Heart right ventricle (tissue), 16 donors: ENCODE measurements at regions not wholly inside any gene's neighbourhood (a gene's known extent, or its start where the extent isn't known, plus 50 kb on each side); places are given as distances from the start of the nearest gene placed in this dataset.

ENCODE experiments used
- ATAC-seq, 8 donors: fragments of 200-7000 bp; cut with Tn5 transposase; one replicate each; pipeline ENCODE4 v1.9.1; 2020; ENCODE audit warnings: mild to moderate bottlenecking in 8 of 8, moderate library complexity in 8 of 8, moderate number of reproducible peaks in 1 of 8
- DNase-seq, 2 donors: peaks; one replicate each; pipeline ENCODE4 v3.0.0-alpha.2; 2020
- H3K27ac ChIP-seq, 10 donors: fragments of 200-600 bp; sonication (generic) in 2 of 10; one replicate each; pipeline versions ENCODE4 v1.5.0 to v1.8.0; 2020 to 2022; ENCODE audit warnings: mild to moderate bottlenecking in 3 of 10
- H3K27me3 ChIP-seq, 7 donors: fragments of 200-600 bp; one replicate each; pipeline ENCODE4 v1.8.0; 2021 to 2022; ENCODE audit warnings: mild to moderate bottlenecking in 2 of 7
- H3K36me3 ChIP-seq, 9 donors: fragments of 200-600 bp; sonication (generic) in 1 of 9; one replicate each; pipeline versions ENCODE4 v1.5.0 to v1.8.0; 2020 to 2022; ENCODE audit warnings: mild to moderate bottlenecking in 2 of 9
- H3K4me1 ChIP-seq, 9 donors: fragments of 200-600 bp; sonication (generic) in 1 of 9; one replicate each; pipeline versions ENCODE4 v1.5.0 to v1.8.0; 2020 to 2022; ENCODE audit warnings: mild to moderate bottlenecking in 4 of 9
- H3K4me3 ChIP-seq, 10 donors: fragments of 200-600 bp; sonication (generic) in 2 of 10; one replicate each; pipeline versions ENCODE4 v1.5.0 to v1.8.0; 2020 to 2022; ENCODE audit warnings: mild to moderate bottlenecking in 7 of 10, moderate library complexity in 2 of 10
- H3K9me3 ChIP-seq, 11 donors: fragments of 200-600 bp in 10 of 11; sonication (generic) in 2 of 11; one replicate each; pipeline versions ENCODE4 v1.5.0 to v1.8.0; 2013 to 2022; ENCODE audit warnings: mild to moderate bottlenecking in 2 of 11, control low read depth in 1 of 11, moderate library complexity in 1 of 11
- WGBS, 2 donors: extraction: QIAGEN DNeasy Blood & Tissue Kit; methylation state at CpG; one replicate each; pipeline ENCODE4 v1.1.7; 2013; ENCODE audit warnings: inconsistent platforms in 1 of 2; 5-methylcytosine and 5-hydroxymethylcytosine counted together
- intact Hi-C, 10 donors: fragments of 100-400 bp; cut with DNase I; formaldehyde crosslinking; loops; one replicate each; pipeline versions ENCODE4 v1.11.1 to v1.14.2; 2022
- TF ChIP-seq, protein P1 (sequence below), 9 donors: fragments of 200-600 bp; sonication (generic) in 2 of 9; IDR thresholded peaks; one replicate each; pipeline versions ENCODE4 v1.5.0 to v1.8.0; 2021 to 2022; ENCODE audit warnings: antibody characterized with exemption in 9 of 9, mild to moderate bottlenecking in 5 of 9, moderate library complexity in 1 of 9
- donor health status: Arrhythmogenic right ventricular cardiomyopathy.
- donor health status: ischemic (EF 13 %, LVEDD 7.1; RV severe dilation, severe dysfunction).
- donor health status: healthy with polysubstance abuse.
- donor health status: DM: no; HTN: yes; CAD: no.
- donor health status: DM: no; HTN: no; CAD: no.
- donor health status: ischemic (EF 25% LVEDD 6.9; RV normal size, moderate dysfunction).
- donor health status: ischemic (EF 25% LVEDD 5.7; RV mildly dilated, moderate dysfunction).
- donor health status: healthy.
- donor health status: DM: yes; HTN: yes; CAD: no.
- donor health status: Ischemic cardiomyopathy.
- donor health status: ischemic (EF 35%, LVEDD 5.7; RV mildly dilated, moderate dysfunction).
- donor health status: nonischemic (EF 11% LVEDD 7.7; RV severe dilation, severe dysfunction).
- donor health status: DM: yes; HTN: yes; CAD: no.
- donor health status: PGD.
- donor health status: ischemic (EF 29% LVEDD 5.4; RV normal size, mild dysfunction).
- donor health status: nonischemic (EF 23%, LVEDD 6.1; RV moderate dilation, normal function).

DNA sequence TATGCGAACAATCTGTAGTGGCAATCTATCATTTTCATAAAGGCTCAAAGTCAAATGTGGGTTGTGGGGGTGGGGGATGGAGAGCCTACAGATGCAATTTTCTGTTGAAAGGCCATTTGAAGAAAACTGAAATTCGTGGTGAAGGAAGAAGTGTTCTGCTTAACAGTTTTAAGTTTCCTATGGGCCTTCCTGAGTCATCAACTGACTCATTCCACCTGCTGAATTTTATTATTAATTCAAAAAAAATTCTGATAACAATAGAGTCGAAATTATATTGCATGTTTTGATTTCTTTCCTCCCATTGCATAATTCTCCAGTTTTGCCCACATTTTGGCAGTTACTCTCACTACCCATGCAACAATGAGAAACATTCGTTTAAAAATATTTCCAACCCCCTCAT, 622.3 kb upstream of the ARID1B start:
- Histone ChIP-seq H3K4me3 (no peak overlapping the region), H3K27ac (no peak overlapping the region), H3K4me1 (peaks cover 0 to 5% (median 0%) of the 10 kb centered on the region in 9 donors), H3K27me3 (no peaks in the 10 kb centered on the region), H3K36me3 (no peaks in the 10 kb centered on the region), H3K9me3 (no peaks in the 10 kb centered on the region)
- WGBS, 2 donors = 53 to 57% methylated on average over 4 of the region's 4 CpGs
- DNase-seq (no peak), ATAC-seq (no peak)
- TF ChIP-seq, protein P1, sequence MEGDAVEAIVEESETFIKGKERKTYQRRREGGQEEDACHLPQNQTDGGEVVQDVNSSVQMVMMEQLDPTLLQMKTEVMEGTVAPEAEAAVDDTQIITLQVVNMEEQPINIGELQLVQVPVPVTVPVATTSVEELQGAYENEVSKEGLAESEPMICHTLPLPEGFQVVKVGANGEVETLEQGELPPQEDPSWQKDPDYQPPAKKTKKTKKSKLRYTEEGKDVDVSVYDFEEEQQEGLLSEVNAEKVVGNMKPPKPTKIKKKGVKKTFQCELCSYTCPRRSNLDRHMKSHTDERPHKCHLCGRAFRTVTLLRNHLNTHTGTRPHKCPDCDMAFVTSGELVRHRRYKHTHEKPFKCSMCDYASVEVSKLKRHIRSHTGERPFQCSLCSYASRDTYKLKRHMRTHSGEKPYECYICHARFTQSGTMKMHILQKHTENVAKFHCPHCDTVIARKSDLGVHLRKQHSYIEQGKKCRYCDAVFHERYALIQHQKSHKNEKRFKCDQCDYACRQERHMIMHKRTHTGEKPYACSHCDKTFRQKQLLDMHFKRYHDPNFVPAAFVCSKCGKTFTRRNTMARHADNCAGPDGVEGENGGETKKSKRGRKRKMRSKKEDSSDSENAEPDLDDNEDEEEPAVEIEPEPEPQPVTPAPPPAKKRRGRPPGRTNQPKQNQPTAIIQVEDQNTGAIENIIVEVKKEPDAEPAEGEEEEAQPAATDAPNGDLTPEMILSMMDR (IDR thresholded peaks at IDR 0.05) = no peak
- intact Hi-C loops = no loop called here

DNA sequence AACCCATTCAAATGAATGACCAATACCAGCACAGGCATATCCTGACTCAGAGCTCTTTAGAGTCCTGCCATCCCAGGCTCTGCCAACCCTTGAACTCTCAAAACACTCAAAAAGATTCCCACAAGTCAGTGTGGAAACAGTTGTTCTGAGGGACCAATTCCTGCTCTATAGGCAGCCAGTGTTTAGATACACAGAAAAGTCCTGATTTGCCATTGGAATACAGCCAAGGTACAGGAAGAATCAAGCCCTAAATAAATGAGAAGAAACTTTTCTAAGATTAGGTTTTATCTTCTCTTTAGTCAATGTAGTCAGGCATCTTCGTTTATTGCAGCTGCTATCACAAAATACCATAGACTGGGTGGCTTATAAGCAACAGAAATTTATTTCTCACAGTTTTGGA, 626.8 kb upstream of the ARID1B start:
- peaks cover 0 to 5% (median 0%) of the 10 kb centered on the region in 9 donors for H3K4me1 ChIP-seq
- H3K27ac ChIP-seq = no peak overlapping the region
- WGBS, 2 donors = 58 to 62% methylated on average over 1 of the region's 1 CpG
- no peak overlapping the region for H3K4me3 ChIP-seq
- H3K27me3 ChIP-seq = no peaks in the 10 kb centered on the region
- H3K36me3 ChIP-seq = no peaks in the 10 kb centered on the region
- TF ChIP-seq, protein P1 (IDR thresholded peaks at IDR 0.05) = no peak
- intact Hi-C loops = no loop called here
- ATAC-seq (no peak), DNase-seq (no peak)
- peaks cover 0 to 5% (median 0%) of the 10 kb centered on the region in 11 donors for H3K9me3 ChIP-seq

DNA sequence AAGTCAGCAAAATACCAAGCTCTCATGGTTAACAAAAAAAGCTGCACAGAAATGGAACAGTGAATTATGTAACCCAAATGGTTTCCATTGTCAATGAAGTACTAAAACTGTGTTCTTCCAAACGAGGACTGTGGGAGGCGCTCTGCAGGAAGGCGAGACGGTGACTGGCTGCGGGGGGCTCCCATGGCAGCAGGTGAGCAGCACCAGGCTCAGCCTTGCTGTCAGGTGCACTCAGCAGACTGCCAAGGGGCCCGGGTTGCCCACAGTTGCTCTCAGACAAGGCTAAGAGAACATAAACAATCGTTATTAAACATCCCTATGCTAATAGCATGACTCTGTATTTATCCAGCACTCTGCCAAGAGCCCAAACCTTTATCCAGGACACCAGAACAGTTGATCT, 630.3 kb upstream of the ARID1B start:
- H3K9me3 ChIP-seq = peaks cover 0 to 18% (median 0%) of the 10 kb centered on the region in 11 donors
- intact Hi-C loops = no loop called here
- no peak overlapping the region for H3K4me3 ChIP-seq
- H3K27me3 ChIP-seq = peaks cover 0 to 4% (median 0%) of the 10 kb centered on the region in 7 donors
- TF ChIP-seq, protein P1 (IDR thresholded peaks at IDR 0.05) = no peak
- ATAC-seq (no peak), DNase-seq (no peak)
- no peak overlapping the region for H3K27ac ChIP-seq
- H3K36me3 ChIP-seq = no peaks in the 10 kb centered on the region
- WGBS, 2 donors = 63 to 68% methylated on average over 7 of the region's 7 CpGs
- H3K4me1 ChIP-seq = no peaks in the 10 kb centered on the region

GRCh38 chr6:156131221-156131903, 645.8 kb upstream of the ARID1B start:
- Histone ChIP-seq H3K4me1 (no peaks in the 10 kb centered on the region), H3K9me3 (peaks cover 0 to 23% (median 0%) of the 10 kb centered on the region in 11 donors), H3K36me3 (no peaks in the 10 kb centered on the region), H3K27me3 (no peaks in the 10 kb centered on the region), H3K27ac (no peak overlapping the region), H3K4me3 (no peak overlapping the region)
- ATAC-seq (peak in 4 of 8 donors; percentile 42 to 87 (median 60)), DNase-seq (no peak)
- intact Hi-C loops = no loop called here
- 54 to 64% methylated on average over 6 of the region's 6 CpGs for WGBS, 2 donors
- TF ChIP-seq, protein P1 (IDR thresholded peaks at IDR 0.05) = no peak
